Vagina (tissue), 2 donors: ENCODE measurements at regions not wholly inside any gene's neighbourhood (a gene's known extent, or its start where the extent isn't known, plus 50 kb on each side); places are given as distances from the start of the nearest gene placed in this dataset.

ENCODE experiments used
- POLR2AphosphoS5 ChIP-seq, 2 donors: sonication (generic); formaldehyde crosslinking; IDR thresholded peaks; one replicate each; pipeline ENCODE4 v1.9.0; 2017; ENCODE audit warnings: antibody characterized with exemption in 2 of 2, mild to moderate bottlenecking in 2 of 2, low read depth in 1 of 2; ENCODE audit not compliant: insufficient read depth in 1 of 2
- TF ChIP-seq, protein P1 (sequence below), 3 experiments: fragments of 450-650 bp in 2 of 3; fragments of 200-600 bp in 1 of 3; sonication (generic) in 1 of 3; IDR thresholded peaks; one replicate each; pipeline ENCODE4 v1.5.1; 2017 to 2019; ENCODE audit warnings: antibody characterized with exemption in 3 of 3, mild to moderate bottlenecking in 2 of 3, moderate library complexity in 2 of 3

DNA sequence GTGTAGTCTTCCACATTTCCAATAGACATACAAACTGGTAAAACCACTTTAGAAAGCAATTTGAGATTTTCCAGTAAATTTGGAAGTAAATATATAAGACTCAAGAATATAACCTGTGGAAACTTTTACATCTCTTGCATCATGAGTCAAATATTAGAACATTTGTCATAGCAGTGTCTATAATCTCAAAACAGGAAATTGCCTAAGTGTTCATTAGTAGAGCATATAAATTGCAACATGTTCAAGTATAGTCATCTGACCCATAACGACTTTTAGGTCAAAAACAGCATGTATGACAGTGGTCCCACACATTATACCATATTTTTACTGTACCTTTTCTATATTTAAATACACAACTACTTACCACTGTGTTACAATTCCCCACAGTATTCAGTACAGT, 555.9 kb upstream of the VRK2 start:
- TF ChIP-seq, protein P1, sequence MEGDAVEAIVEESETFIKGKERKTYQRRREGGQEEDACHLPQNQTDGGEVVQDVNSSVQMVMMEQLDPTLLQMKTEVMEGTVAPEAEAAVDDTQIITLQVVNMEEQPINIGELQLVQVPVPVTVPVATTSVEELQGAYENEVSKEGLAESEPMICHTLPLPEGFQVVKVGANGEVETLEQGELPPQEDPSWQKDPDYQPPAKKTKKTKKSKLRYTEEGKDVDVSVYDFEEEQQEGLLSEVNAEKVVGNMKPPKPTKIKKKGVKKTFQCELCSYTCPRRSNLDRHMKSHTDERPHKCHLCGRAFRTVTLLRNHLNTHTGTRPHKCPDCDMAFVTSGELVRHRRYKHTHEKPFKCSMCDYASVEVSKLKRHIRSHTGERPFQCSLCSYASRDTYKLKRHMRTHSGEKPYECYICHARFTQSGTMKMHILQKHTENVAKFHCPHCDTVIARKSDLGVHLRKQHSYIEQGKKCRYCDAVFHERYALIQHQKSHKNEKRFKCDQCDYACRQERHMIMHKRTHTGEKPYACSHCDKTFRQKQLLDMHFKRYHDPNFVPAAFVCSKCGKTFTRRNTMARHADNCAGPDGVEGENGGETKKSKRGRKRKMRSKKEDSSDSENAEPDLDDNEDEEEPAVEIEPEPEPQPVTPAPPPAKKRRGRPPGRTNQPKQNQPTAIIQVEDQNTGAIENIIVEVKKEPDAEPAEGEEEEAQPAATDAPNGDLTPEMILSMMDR (IDR thresholded peaks at IDR 0.05), result no peak
- no peak for TF ChIP-seq POLR2AphosphoS5 (IDR thresholded peaks at IDR 0.05; ENCODE audit: insufficient read depth in 1 of 2, low read depth in 1 of 2)
